22Rv1 (cell line): ENCODE measurements at regions not wholly inside any gene's neighbourhood (a gene's known extent, or its start where the extent isn't known, plus 50 kb on each side); places are given as distances from the start of the nearest gene placed in this dataset.

Experiments
- ZFX ChIP-seq: fragments of 450-650 bp; IDR thresholded peaks from 2 replicates; pipeline ENCODE4 v1.6.1; 2017; ENCODE audit warnings: antibody characterized with exemption, borderline replicate concordance
- TF ChIP-seq, protein P1 (sequence below): fragments of 450-650 bp; IDR thresholded peaks from 2 replicates; pipeline ENCODE4 v1.5.1; 2017; ENCODE audit warnings: mild to moderate bottlenecking

DNA sequence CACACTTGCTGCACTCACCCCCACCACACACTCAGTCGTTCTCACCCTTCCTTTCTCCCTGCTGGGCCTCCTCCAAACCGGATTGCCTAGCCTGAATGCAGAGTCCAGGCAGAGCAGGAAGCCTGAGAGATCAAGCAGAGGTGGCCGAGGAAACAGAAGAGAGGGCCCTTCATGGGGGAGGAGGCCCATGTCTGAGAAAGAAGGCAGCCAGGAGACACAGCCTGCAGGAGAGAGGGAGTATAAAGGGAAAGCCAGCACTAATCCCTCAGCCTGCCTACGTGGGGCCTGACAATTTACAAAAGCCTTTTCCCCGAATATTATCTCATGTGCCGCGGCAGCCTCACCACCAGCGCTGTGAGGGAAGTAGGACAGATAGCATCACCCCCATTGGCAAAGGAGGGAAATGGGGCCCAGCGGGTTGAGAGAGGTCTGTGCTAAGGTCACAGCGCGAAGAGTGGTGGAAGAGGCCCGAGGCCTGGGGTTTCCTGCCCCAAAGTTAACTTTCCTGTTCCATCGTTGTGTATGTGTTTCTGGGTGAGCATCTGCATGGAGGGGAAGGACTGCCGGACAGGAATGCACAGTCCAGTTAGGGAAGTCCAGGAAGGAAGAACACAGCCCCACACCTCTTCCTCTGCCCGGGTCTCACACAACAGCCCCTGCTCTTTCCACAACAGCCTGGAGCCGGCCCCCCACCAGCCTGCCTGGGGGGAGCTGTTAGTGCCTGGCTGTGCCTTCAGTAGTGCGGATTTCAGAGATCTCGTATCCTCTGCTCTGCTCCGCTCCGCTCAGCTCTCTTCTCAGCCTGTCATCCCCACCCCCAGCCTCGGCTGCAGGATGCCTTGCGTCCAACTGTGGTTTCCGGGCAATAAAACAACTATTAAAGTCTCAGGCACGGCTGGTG is 50.9 kb upstream of the BCOR start:
- TF ChIP-seq, protein P1, sequence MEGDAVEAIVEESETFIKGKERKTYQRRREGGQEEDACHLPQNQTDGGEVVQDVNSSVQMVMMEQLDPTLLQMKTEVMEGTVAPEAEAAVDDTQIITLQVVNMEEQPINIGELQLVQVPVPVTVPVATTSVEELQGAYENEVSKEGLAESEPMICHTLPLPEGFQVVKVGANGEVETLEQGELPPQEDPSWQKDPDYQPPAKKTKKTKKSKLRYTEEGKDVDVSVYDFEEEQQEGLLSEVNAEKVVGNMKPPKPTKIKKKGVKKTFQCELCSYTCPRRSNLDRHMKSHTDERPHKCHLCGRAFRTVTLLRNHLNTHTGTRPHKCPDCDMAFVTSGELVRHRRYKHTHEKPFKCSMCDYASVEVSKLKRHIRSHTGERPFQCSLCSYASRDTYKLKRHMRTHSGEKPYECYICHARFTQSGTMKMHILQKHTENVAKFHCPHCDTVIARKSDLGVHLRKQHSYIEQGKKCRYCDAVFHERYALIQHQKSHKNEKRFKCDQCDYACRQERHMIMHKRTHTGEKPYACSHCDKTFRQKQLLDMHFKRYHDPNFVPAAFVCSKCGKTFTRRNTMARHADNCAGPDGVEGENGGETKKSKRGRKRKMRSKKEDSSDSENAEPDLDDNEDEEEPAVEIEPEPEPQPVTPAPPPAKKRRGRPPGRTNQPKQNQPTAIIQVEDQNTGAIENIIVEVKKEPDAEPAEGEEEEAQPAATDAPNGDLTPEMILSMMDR: no peak
- TF ChIP-seq ZFX: no peak
